ENCODE measurements at regions not wholly inside any gene's neighbourhood (a gene's known extent, or its start where the extent isn't known, plus 50 kb on each side); places are given as distances from the start of the nearest gene placed in this dataset.

DNA sequence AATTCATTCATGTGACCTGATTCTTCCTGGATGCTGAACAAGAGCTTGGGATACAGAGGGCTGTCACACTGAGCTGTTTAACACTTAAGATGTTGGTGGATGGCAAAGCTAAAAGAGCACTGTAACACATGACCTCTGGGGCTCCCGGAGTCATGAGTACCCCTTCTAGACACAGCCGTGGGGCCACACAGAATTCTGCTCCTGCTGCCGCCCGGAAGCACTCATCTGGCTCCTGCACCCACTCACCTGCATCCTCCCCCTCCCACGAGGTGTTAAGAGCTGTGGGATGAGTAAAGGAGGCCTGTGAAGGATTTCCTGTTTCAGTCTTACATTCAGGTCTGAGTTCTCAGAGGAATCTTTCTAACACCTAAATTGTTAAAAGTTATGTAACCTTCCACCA lies 78.0 kb upstream of the SSTR1 start:
- intact Hi-C loops (cut with micrococcal nuclease), result no loop called here
- Mint-ChIP-seq H3K4me3 (ENCODE audit: unreplicated experiment) (no peak overlapping the region), H3K4me1 (ENCODE audit: insufficient read depth, unreplicated experiment) (no peaks in the 10 kb centered on the region), H3K36me3 (ENCODE audit: insufficient read depth, unreplicated experiment) (no peaks in the 10 kb centered on the region), H3K9me3 (ENCODE audit: unreplicated experiment) (no peaks in the 10 kb centered on the region), H3K27ac (ENCODE audit: low read depth, unreplicated experiment) (no peak overlapping the region), H3K27me3 (ENCODE audit: insufficient read depth, unreplicated experiment) (no peaks in the 10 kb centered on the region)
- TF ChIP-seq, protein P1, sequence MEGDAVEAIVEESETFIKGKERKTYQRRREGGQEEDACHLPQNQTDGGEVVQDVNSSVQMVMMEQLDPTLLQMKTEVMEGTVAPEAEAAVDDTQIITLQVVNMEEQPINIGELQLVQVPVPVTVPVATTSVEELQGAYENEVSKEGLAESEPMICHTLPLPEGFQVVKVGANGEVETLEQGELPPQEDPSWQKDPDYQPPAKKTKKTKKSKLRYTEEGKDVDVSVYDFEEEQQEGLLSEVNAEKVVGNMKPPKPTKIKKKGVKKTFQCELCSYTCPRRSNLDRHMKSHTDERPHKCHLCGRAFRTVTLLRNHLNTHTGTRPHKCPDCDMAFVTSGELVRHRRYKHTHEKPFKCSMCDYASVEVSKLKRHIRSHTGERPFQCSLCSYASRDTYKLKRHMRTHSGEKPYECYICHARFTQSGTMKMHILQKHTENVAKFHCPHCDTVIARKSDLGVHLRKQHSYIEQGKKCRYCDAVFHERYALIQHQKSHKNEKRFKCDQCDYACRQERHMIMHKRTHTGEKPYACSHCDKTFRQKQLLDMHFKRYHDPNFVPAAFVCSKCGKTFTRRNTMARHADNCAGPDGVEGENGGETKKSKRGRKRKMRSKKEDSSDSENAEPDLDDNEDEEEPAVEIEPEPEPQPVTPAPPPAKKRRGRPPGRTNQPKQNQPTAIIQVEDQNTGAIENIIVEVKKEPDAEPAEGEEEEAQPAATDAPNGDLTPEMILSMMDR (IDR thresholded peaks at IDR 0.05; ENCODE audit: unreplicated experiment), result no peak
- BruUV-seq (replicated peaks), result no TSS peak
- CTCF ChIA-PET, result no interaction called here
- no peak for DNase-seq (ENCODE audit: unreplicated experiment)
- POLR2A ChIA-PET, result interaction anchor here (1.1 to 1.2 kb wide), 2 partner anchors 9 to 14 kb away, joined by 3 read pairs; no protein-coding TSS in a partner anchor

DNA sequence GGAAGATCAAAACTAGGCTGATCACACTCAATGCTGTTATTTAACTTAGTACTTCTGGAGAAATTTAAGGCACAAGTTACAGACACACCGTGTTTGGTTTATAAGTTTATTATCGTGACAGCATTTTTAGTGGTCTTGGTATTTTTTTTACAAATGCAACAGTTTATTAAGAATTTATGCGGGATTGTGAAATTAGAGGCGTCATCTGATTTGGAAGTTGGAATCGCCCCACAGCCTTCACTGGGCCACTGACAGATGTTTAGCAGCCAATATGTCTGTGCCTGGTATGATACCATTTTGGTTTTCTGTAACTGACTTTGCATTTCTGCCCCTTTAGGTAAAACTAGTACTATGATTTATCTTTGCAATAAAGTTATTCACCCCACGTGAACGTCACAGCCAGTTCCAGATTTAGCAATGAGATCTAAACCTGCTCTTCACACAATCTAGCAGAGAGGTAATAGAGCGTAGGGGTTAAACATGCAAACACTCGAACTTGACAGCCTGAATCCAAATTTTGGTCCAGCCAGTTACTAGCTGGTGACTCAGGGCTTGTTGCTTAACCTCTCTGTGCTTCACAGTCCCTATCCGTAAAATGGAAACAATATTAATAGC lies 73.2 kb upstream of the SSTR1 start:
- intact Hi-C loops (cut with micrococcal nuclease), result no loop called here
- Mint-ChIP-seq H3K27me3 (ENCODE audit: insufficient read depth, unreplicated experiment) (no peaks in the 10 kb centered on the region), H3K4me1 (ENCODE audit: insufficient read depth, unreplicated experiment) (peaks cover 4% of the 10 kb centered on the region), H3K36me3 (ENCODE audit: insufficient read depth, unreplicated experiment) (no peaks in the 10 kb centered on the region), H3K27ac (ENCODE audit: low read depth, unreplicated experiment) (no peak overlapping the region), H3K4me3 (ENCODE audit: unreplicated experiment) (no peak overlapping the region), H3K9me3 (ENCODE audit: unreplicated experiment) (no peaks in the 10 kb centered on the region)
- TF ChIP-seq, protein P1 (IDR thresholded peaks at IDR 0.05; ENCODE audit: unreplicated experiment), result no peak
- POLR2A ChIA-PET, result interaction anchor here (0.9 kb wide), 1 partner anchor 26 kb away, joined by 3 read pairs; no protein-coding TSS in a partner anchor
- DNase-seq (ENCODE audit: unreplicated experiment), result no peak
- no TSS peak for BruUV-seq (replicated peaks)
- CTCF ChIA-PET, result interaction anchor here (0.7 kb wide), 1 partner anchor 297 kb away, joined by 3 read pairs; no protein-coding TSS in a partner anchor

DNA sequence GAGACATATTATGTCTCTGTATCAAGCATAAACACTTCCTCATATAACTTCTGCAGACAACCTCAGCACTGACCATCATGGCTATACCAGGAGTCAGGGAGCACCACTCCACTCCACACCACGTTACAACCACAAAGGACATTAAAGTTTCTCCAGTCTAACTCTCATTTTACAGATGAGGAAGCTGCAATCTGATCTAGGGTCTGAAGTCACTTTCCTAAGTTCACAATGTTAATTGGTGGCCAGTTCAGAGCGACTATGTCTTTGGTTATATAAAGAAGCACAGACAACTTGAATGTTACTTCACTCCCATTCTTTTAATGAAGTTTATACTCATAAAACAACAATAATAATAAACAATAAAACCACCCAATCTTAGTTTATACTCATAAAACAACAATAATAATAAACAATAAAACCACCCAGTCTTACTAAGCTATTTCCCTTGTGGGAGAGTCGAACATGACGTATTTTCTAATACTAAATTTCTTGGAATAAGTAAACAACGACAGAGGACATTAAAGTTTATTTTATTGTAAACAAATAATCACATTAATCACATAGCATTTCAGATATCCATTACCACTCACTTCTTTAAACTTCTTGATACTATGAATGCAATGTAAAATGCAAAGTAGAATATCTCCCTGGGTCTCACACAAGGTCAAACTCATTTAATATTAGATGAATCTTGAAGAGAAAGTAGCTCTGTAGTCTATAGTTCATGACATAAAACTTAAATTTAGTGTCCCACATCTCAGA lies 72.4 kb upstream of the SSTR1 start:
- intact Hi-C loops (cut with micrococcal nuclease), result no loop called here
- CTCF ChIA-PET, result interaction anchor here (0.6 to 0.7 kb wide), 2 partner anchors 282 to 296 kb away, joined by 3 read pairs; no protein-coding TSS in a partner anchor

DNA sequence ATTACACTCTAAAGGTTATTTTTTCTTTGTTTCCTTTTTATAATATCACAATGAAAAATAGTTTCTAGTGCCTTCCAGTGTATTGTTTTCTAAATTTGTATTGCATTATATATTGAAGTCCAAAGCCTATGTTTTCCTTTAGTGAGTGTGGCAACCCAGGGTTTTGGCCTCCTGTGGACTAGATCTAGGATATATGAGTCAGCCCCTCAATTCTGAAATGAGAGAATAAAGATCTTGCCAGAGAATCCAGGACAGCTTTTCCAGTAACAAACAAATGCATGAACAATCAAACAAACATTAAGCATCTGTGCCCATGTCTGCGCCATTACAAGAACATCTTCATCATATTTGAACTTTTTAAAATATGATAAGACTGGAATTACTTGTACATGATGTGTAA lies 70.7 kb upstream of the SSTR1 start:
- TF ChIP-seq, protein P1 (IDR thresholded peaks at IDR 0.05; ENCODE audit: unreplicated experiment), result no peak
- CTCF ChIA-PET, result interaction anchor here (0.7 kb wide), 1 partner anchor 151 kb away, joined by 3 read pairs; no protein-coding TSS in a partner anchor

More for the DNA sequence above, 72.4 kb upstream of the SSTR1 start:
- no peak for DNase-seq (ENCODE audit: unreplicated experiment)
- Mint-ChIP-seq H3K9me3 (ENCODE audit: unreplicated experiment) (no peaks in the 10 kb centered on the region), H3K27ac (ENCODE audit: low read depth, unreplicated experiment) (no peak overlapping the region), H3K36me3 (ENCODE audit: insufficient read depth, unreplicated experiment) (no peaks in the 10 kb centered on the region), H3K4me1 (ENCODE audit: insufficient read depth, unreplicated experiment) (peaks cover 4% of the 10 kb centered on the region), H3K27me3 (ENCODE audit: insufficient read depth, unreplicated experiment) (no peaks in the 10 kb centered on the region), H3K4me3 (ENCODE audit: unreplicated experiment) (no peak overlapping the region)
- no TSS peak for BruUV-seq (replicated peaks)
- POLR2A ChIA-PET, result interaction anchor here (0.6 to 0.9 kb wide), 3 partner anchors 27 to 531 kb away, joined by 3 read pairs; no protein-coding TSS in a partner anchor
- TF ChIP-seq, protein P1 (IDR thresholded peaks at IDR 0.05; ENCODE audit: unreplicated experiment), result no peak

More for the DNA sequence above, 70.7 kb upstream of the SSTR1 start:
- Mint-ChIP-seq H3K36me3 (ENCODE audit: insufficient read depth, unreplicated experiment) (no peaks in the 10 kb centered on the region), H3K4me1 (ENCODE audit: insufficient read depth, unreplicated experiment) (peaks cover 4% of the 10 kb centered on the region), H3K27me3 (ENCODE audit: insufficient read depth, unreplicated experiment) (no peaks in the 10 kb centered on the region), H3K27ac (ENCODE audit: low read depth, unreplicated experiment) (no peak overlapping the region), H3K4me3 (ENCODE audit: unreplicated experiment) (no peak overlapping the region), H3K9me3 (ENCODE audit: unreplicated experiment) (no peaks in the 10 kb centered on the region)
- POLR2A ChIA-PET, result no interaction called here
- DNase-seq (ENCODE audit: unreplicated experiment), result peak; percentile 49
- intact Hi-C loops (cut with micrococcal nuclease), result no loop called here
- BruUV-seq (replicated peaks), result no TSS peak
